Fibroblast of the aortic adventitia (primary cell): ENCODE measurements at regions not wholly inside any gene's neighbourhood (a gene's known extent, or its start where the extent isn't known, plus 50 kb on each side); places are given as distances from the start of the nearest gene placed in this dataset.

ENCODE experiments used
- DNase-seq: peaks from one replicate; pipeline ENCODE4 v3.0.0-alpha.2; 2010; ENCODE audit warnings: low read depth
- H3K4me3 ChIP-seq: 2 replicates; pipeline ENCODE4 v1.5.1; 2011; ENCODE audit warnings: low read depth, mild to moderate bottlenecking, control low read depth, low read length, moderate library complexity
- CTCF ChIP-seq: IDR thresholded peaks from 2 replicates; pipeline ENCODE4 v1.5.1; 2011; ENCODE audit warnings: mild to moderate bottlenecking, low read length, control low read depth, inconsistent platforms; ENCODE audit not compliant: insufficient read depth

DNA sequence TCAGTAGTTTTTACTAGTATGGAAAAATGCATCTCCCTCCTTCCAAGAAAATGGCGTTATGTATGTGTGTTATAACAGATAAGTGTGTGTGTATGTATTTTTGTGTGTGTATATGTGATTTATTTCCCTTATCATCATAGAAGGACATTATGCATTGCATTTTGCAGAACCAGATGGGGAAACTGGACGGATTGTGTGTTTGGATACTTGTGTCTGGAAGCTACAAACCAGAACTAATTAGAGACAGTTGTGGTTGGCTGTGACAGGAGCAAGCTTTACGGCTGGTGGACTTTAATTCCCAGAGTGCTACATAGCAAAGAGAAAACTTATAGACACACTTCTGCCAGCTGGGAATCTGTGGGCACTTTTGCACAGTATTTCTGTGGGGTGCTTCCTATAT is 162.5 kb downstream of the RWDD3 start:
- no peak overlapping the region for H3K4me3 ChIP-seq
- TF ChIP-seq CTCF, result no peak
- DNase-seq, result no peak

DNA sequence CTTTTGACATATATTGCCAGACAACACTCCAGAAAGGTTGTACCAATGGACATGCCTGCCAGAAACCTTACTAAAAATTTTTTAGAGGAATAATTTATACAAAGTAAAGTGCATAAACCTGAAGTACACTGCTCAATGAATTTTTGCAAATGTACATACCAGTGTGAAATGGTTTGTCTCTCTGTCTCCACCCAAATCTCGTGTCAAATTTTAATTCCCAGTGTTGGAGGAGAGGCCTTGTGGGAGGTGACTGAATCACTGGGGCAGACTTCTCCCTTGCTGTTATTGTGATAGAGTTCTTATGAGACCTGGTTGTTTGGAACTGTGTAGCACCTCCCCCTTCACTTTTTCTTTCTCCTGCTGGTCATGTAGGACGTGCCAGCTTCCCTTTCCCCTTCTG is 168.8 kb downstream of the RWDD3 start:
- H3K4me3 ChIP-seq, result no peak overlapping the region
- TF ChIP-seq CTCF, result no peak
- no peak for DNase-seq

GRCh38 chr1:95406279-95406678 is 172.3 kb downstream of the RWDD3 start:
- DNase-seq, result no peak
- TF ChIP-seq CTCF, result no peak
- H3K4me3 ChIP-seq, result no peak overlapping the region

- DNase-seq, result no peak
- no peak for TF ChIP-seq CTCF
- no peak overlapping the region for H3K4me3 ChIP-seq
Measured at GRCh38 chr1:95407131-95407885, 173.3 kb downstream of the RWDD3 start.

DNA sequence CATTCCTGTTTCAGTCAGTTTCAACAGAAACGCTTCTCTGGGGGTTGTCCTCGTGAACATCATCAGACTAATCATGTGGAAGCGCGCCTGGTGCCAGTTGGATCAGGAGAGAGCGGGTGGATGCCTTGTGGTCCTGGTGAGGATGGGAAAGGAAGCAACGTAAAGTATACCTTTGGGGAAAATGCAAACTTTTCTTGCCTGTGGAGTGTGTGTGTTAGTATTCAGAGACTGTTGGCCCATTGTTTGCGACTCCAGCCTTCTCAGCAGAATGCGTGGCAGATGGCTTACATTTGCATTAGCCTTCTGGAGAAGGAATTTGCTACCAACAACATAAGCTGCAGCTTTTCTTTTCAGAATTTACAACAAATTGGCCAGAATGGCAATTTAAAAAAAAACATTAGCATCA is 173.9 kb downstream of the RWDD3 start:
- DNase-seq, result no peak
- H3K4me3 ChIP-seq, result no peak overlapping the region
- TF ChIP-seq CTCF, result no peak

DNA sequence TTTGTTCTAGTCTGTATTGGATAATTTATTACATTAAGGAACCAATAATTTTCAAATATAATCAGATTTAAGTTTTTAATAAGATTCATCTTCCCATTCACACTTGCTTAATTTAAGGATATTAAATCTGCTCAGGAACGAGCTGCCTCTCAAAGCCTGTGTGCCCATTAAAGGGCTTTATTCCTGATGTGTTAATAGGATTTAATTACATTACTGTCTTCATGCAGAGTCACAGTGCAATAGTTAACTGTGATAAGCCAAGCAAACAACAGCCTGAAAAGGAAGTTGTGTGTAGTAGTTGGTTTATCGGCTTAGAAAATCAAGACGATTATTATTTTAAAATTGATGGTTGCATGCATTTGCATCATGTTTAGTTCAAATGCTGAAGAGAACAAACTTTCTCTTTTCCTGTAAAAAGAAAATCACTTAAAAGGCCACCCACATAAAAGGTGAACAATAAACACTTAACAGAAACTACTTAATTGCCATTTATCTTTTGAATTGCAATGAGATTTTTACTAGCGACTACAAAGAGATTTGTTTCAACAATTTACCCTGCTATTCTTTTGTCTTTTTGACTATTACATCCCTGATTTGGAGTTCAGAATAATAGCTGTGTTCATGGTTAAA is 174.6 kb downstream of the RWDD3 start:
- no peak for DNase-seq
- H3K4me3 ChIP-seq, result no peak overlapping the region
- TF ChIP-seq CTCF, result no peak
